Gastrocnemius medialis (tissue), 4 donors: ENCODE measurements at regions not wholly inside any gene's neighbourhood (a gene's known extent, or its start where the extent isn't known, plus 50 kb on each side); places are given as distances from the start of the nearest gene placed in this dataset.

Experiments
- ATAC-seq, 2 donors: fragments of 150-250 bp; one replicate each; pipeline ENCODE4 v1.9.1; 2016
- DNase-seq, 2 donors: peaks; one replicate each; pipeline ENCODE4 v3.0.0-alpha.2; 2019
- H3K27ac ChIP-seq, 4 donors: fragments of 200-600 bp; sonication (generic); 1 replicate in 1 of 4; 2 replicates in 3 of 4; pipeline ENCODE4 v1.5.1; 2016 to 2018; ENCODE audit warnings: mild to moderate bottlenecking in 2 of 4, moderate library complexity in 1 of 4
- H3K27me3 ChIP-seq, 3 donors: fragments of 200-600 bp; sonication (generic) in 2 of 3; 1 replicate in 1 of 3; 2 replicates in 2 of 3; pipeline versions ENCODE4 v1.5.1 to v1.6.0; 2016 to 2019; ENCODE audit warnings: mild to moderate bottlenecking in 1 of 3, moderate library complexity in 1 of 3
- H3K36me3 ChIP-seq, 2 donors: fragments of 200-600 bp; sonication (generic) in 1 of 2; one replicate each; pipeline ENCODE4 v1.5.1; 2017 to 2018
- H3K4me1 ChIP-seq, 2 donors: fragments of 200-600 bp; sonication (generic) in 1 of 2; one replicate each; pipeline ENCODE4 v1.5.1; 2016 to 2017; ENCODE audit warnings: mild to moderate bottlenecking in 2 of 2
- H3K4me3 ChIP-seq, 4 donors: fragments of 200-600 bp; sonication (generic) in 3 of 4; 1 replicate in 1 of 4; 2 replicates in 3 of 4; pipeline ENCODE4 v1.5.1; 2016 to 2019; ENCODE audit warnings: mild to moderate bottlenecking in 2 of 4
- H3K9me3 ChIP-seq, 3 donors: fragments of 200-600 bp; sonication (generic) in 2 of 3; 1 replicate in 1 of 3; 2 replicates in 2 of 3; pipeline ENCODE4 v1.5.1; 2016 to 2019
- CTCF ChIP-seq, 5 experiments: fragments of 450-650 bp in 3 of 5; fragments of 200-600 bp in 2 of 5; sonication (generic) in 2 of 5; IDR thresholded peaks in 4 of 5; conservative IDR thresholded peaks in 1 of 5; 1 replicate in 4 of 5; 2 replicates in 1 of 5; pipeline ENCODE4 v1.5.1; 2016 to 2019; ENCODE audit warnings: antibody characterized with exemption in 5 of 5, mild to moderate bottlenecking in 3 of 5, moderate library complexity in 3 of 5
- POLR2A ChIP-seq, 2 donors: fragments of 450-650 bp; IDR thresholded peaks; one replicate each; pipeline ENCODE4 v1.6.1; 2017; ENCODE audit warnings: antibody characterized with exemption in 2 of 2, mild to moderate bottlenecking in 2 of 2, moderate library complexity in 2 of 2
- in situ Hi-C, 4 donors: fragments of 200-750 bp; cut with MboI; loops; one replicate each; pipeline versions ENCODE4 v1.15.0 to v1.8.0; 2017; ENCODE audit warnings: low sequenced_read_pairs in 4 of 4
- intact Hi-C: fragments of 100-400 bp; cut with DNase I; formaldehyde crosslinking; loops from one replicate; pipeline ENCODE4 v1.15.1; 2023; ENCODE audit warnings: low total_unique reads

GRCh38 chr3:194007592-194008337 is 128.2 kb upstream of the HES1 start:
- no peaks in the 10 kb centered on the region for H3K27me3 ChIP-seq
- intact Hi-C loops = no loop called here
- no peak for ATAC-seq

GRCh38 chr3:194009019-194009418 is 126.9 kb upstream of the HES1 start:
- H3K36me3 ChIP-seq = no peaks in the 10 kb centered on the region
- H3K9me3 ChIP-seq = no peaks in the 10 kb centered on the region
- no peaks in the 10 kb centered on the region for H3K27me3 ChIP-seq
- H3K27ac ChIP-seq = no peak overlapping the region
- ATAC-seq (no peak), DNase-seq (no peak)
- peaks cover 9% of the 10 kb centered on the region in 2 donors for H3K4me1 ChIP-seq
- TF ChIP-seq CTCF (IDR thresholded peaks at IDR 0.05 in 4 of 5, conservative IDR thresholded peaks at IDR 0.05 in 1 of 5) (no peak), POLR2A (IDR thresholded peaks at IDR 0.05) (no peak)
- H3K4me3 ChIP-seq = no peak overlapping the region
- in situ Hi-C loops (loop anchor here in 2 of 4 donors (10.0 kb wide), 1 partner anchor 56 kb away; no protein-coding TSS in a partner anchor), intact Hi-C loops (no loop called here)

More at GRCh38 chr3:194007592-194008337, 128.2 kb upstream of the HES1 start:
- Histone ChIP-seq H3K4me1 (peaks cover 16 to 17% of the 10 kb centered on the region in 2 donors), H3K36me3 (no peaks in the 10 kb centered on the region), H3K9me3 (no peaks in the 10 kb centered on the region), H3K27ac (no peak overlapping the region), H3K4me3 (no peak overlapping the region)
- no peak for DNase-seq
- in situ Hi-C loops = loop anchor here in 2 of 4 donors (10.0 kb wide), 1 partner anchor 57 kb away; no protein-coding TSS in a partner anchor
- TF ChIP-seq POLR2A (IDR thresholded peaks at IDR 0.05) (no peak), CTCF (IDR thresholded peaks at IDR 0.05 in 4 of 5, conservative IDR thresholded peaks at IDR 0.05 in 1 of 5) (no peak)

GRCh38 chr3:194009892-194010533 is 125.9 kb upstream of the HES1 start:
- Histone ChIP-seq H3K36me3 (no peaks in the 10 kb centered on the region), H3K9me3 (no peaks in the 10 kb centered on the region), H3K27me3 (no peaks in the 10 kb centered on the region), H3K27ac (no peak overlapping the region), H3K4me3 (no peak overlapping the region), H3K4me1 (no peaks in the 10 kb centered on the region)
- no peak for TF ChIP-seq POLR2A (IDR thresholded peaks at IDR 0.05)
- peak in 1 of 5 experiments; percentile 4 for TF ChIP-seq CTCF (IDR thresholded peaks at IDR 0.05 in 4 of 5, conservative IDR thresholded peaks at IDR 0.05 in 1 of 5)
- in situ Hi-C loops = loop anchor here in 2 of 4 donors (10.0 kb wide), 1 partner anchor 55 kb away; no protein-coding TSS in a partner anchor
- ATAC-seq (peak; percentile 55 to 72), DNase-seq (no peak)
- intact Hi-C loops = no loop called here

GRCh38 chr3:194011807-194012206 is 124.1 kb upstream of the HES1 start:
- no peak overlapping the region for H3K27ac ChIP-seq
- in situ Hi-C loops (no loop called here), intact Hi-C loops (no loop called here)
- TF ChIP-seq POLR2A (IDR thresholded peaks at IDR 0.05) = no peak
- no peak for TF ChIP-seq CTCF (IDR thresholded peaks at IDR 0.05 in 4 of 5, conservative IDR thresholded peaks at IDR 0.05 in 1 of 5)
- ATAC-seq = no peak
- no peaks in the 10 kb centered on the region for H3K27me3 ChIP-seq
- no peaks in the 10 kb centered on the region for H3K9me3 ChIP-seq
- no peaks in the 10 kb centered on the region for H3K36me3 ChIP-seq
- H3K4me3 ChIP-seq = no peak overlapping the region
- H3K4me1 ChIP-seq = no peaks in the 10 kb centered on the region
- no peak for DNase-seq
